Activated naive CD8-positive, alpha-beta T cell treated with anti-CD3 and anti-CD28 coated beads for 36 hours (primary cell): ENCODE measurements at regions not wholly inside any gene's neighbourhood (a gene's known extent, or its start where the extent isn't known, plus 50 kb on each side); places are given as distances from the start of the nearest gene placed in this dataset.

ENCODE experiments used
- DNase-seq: peaks from one replicate; pipeline ENCODE4 v3.0.0; 2021
- H3K27ac Mint-ChIP-seq: one replicate; pipeline ENCODE4 v1.8.0; 2022; ENCODE audit warnings: mild to moderate bottlenecking, moderate library complexity, mixed read lengths
- H3K27me3 Mint-ChIP-seq: one replicate; pipeline ENCODE4 v1.8.0; 2022; ENCODE audit warnings: mild to moderate bottlenecking, mixed read lengths
- H3K36me3 Mint-ChIP-seq: one replicate; pipeline ENCODE4 v1.8.0; 2021; ENCODE audit warnings: mild to moderate bottlenecking, mixed read lengths
- H3K4me1 Mint-ChIP-seq: one replicate; pipeline ENCODE4 v1.8.0; 2021; ENCODE audit warnings: mixed read lengths
- H3K4me3 Mint-ChIP-seq: one replicate; pipeline ENCODE4 v1.8.0; 2022; ENCODE audit warnings: mild to moderate bottlenecking, moderate library complexity, mixed read lengths
- H3K9me3 Mint-ChIP-seq: one replicate; pipeline ENCODE4 v1.8.0; 2022; ENCODE audit warnings: mixed read lengths

DNA sequence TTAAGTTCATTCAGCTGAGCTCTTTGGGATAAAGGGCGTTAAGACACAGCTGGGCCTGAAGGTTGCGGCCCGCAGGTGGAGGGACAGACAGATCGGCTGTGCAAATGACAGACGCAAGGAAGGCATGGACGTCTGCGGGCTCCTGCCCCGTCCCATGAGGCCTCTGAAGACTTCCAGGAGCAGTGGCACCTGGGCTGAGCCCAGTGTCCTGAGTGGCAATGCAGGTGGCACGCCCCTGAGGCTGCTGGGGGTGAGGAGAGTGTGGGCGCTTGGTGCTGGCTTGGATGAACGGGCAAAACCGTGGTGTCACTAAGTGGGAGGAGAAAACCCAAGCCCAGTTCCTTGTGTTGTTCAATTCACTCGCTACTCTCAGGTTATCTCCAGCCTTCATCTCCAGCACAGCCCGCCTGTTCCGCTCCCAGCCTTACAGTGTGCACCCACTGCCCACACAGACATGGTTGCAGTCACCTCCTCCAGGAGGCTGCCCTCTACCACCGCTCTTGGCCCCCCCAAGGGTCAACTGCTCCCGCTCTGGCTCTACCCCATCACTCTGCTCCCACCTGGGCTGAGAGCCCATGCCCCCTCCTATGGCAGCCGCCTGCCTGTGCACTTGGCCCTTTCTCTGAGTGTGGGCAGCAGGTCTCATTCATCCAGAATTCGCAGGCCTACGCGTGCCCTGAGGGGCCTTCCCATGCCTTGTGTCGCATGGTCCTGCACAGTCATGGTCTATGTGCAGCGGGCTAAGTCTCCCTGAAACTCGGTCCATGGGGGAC lies 50.3 kb downstream of the PTGR3 start:
- peaks cover 8% of the 10 kb centered on the region for H3K4me1 Mint-ChIP-seq
- H3K27me3 Mint-ChIP-seq = no peaks in the 10 kb centered on the region
- DNase-seq = no peak
- no peak overlapping the region for H3K4me3 Mint-ChIP-seq
- peaks cover 2% of the 10 kb centered on the region for H3K36me3 Mint-ChIP-seq
- H3K9me3 Mint-ChIP-seq = no peaks in the 10 kb centered on the region
- peak overlapping the region; percentile 32 for H3K27ac Mint-ChIP-seq

DNA sequence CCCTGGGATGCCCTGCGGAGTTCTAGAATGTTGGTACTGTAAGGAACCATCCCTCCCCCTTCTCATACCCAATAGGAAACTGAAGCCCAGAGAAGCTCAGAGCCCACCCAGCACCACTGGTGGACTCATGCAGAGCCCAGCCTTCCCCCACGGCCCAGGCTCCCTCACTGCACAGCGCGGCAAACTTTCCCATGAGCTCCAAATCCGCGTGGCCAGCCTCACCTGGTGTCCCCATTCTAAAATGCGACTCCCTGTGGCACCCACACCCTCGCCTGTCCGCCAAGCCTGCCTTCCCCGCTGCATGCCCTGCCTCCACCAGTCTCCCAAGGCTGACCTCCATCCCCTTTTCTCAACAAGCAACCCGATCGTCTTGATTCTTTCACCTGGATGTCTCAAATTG lies 51.1 kb downstream of the PTGR3 start:
- H3K4me3 Mint-ChIP-seq = no peak overlapping the region
- no peak overlapping the region for H3K27ac Mint-ChIP-seq
- DNase-seq = no peak

DNA sequence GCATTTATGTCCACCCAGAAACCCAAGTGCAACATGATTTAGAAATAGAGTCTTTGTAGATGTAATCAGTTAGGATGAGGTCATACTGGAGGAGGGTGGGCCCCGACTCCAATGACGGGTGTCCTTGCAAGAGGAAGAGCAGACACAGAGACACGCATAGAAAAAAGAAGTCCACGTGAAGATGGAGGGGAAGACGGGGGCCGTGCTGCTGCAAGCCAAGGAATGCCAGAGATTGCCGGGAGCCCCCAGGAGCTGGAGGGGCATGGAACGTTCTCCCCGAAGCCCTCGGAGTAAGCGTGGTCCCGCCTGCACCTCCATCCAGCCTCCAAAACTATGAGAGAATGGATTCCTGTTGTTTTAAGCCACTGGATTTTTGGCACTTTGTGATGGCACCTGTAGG lies 51.6 kb downstream of the PTGR3 start:
- Mint-ChIP-seq H3K4me3 (no peak overlapping the region), H3K4me1 (peaks cover 8% of the 10 kb centered on the region), H3K36me3 (peaks cover 2% of the 10 kb centered on the region), H3K27ac (no peak overlapping the region), H3K9me3 (peaks cover under 1% of the 10 kb centered on the region), H3K27me3 (no peaks in the 10 kb centered on the region)
- no peak for DNase-seq

More for the DNA sequence above, 51.1 kb downstream of the PTGR3 start:
- Mint-ChIP-seq H3K4me1 (peaks cover 8% of the 10 kb centered on the region), H3K36me3 (peaks cover 2% of the 10 kb centered on the region), H3K27me3 (no peaks in the 10 kb centered on the region), H3K9me3 (no peaks in the 10 kb centered on the region)

DNA sequence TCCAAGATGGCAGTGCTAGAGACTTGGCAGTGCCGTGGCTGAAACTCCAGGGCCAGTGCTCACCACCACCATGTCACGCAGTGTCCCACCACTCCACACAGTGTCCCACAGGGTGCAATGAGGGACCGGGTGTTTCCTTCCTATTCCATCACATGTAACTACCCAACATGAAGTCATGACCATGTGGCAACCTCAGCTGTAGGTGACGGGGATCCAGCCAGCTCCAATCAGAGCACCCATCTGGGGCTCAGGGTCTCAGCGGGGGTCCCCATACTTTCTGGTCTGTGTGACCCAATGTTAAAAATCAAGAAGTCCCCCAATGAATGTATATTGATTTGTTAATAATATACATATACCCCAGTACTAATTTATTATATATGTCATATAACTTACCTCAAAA lies 52.1 kb downstream of the PTGR3 start:
- no peak for DNase-seq
- H3K27me3 Mint-ChIP-seq = no peaks in the 10 kb centered on the region
- peaks cover 6% of the 10 kb centered on the region for H3K4me1 Mint-ChIP-seq
- H3K27ac Mint-ChIP-seq = no peak overlapping the region
- no peak overlapping the region for H3K4me3 Mint-ChIP-seq
- H3K36me3 Mint-ChIP-seq = peaks cover 2% of the 10 kb centered on the region
- peaks cover 6% of the 10 kb centered on the region for H3K9me3 Mint-ChIP-seq

DNA sequence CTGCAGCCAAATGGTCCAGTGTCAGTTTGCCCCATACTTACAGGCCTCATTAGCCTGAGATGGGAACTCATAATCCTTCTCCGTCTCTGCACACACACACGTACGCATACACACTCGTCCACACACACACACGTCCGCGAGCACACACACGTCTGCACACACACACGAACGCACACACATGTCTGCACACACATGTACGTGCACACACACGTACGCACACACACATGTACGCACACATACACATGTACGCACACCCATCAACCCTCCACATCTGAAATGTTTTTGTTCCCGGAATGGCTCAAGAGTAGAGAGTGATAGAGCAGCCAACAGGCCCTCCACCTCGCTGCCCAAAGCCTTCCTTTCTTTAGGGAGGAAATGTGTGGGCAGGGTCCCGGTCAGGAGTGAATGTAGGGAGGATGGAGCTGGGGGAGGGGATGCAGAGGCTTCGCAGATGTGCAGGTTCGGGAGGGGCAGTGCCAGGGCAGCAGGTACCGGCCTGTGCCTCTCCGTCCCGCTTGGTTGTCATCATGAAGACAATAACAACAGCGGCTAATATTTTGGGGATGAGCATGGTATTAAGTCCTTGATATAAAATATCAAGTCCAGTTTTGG lies 52.7 kb downstream of the PTGR3 start:
- Mint-ChIP-seq H3K4me3 (no peak overlapping the region), H3K27ac (no peak overlapping the region), H3K27me3 (no peaks in the 10 kb centered on the region), H3K36me3 (peaks cover 4% of the 10 kb centered on the region), H3K9me3 (peaks cover 9% of the 10 kb centered on the region), H3K4me1 (peaks cover under 1% of the 10 kb centered on the region)
- DNase-seq = no peak

DNA sequence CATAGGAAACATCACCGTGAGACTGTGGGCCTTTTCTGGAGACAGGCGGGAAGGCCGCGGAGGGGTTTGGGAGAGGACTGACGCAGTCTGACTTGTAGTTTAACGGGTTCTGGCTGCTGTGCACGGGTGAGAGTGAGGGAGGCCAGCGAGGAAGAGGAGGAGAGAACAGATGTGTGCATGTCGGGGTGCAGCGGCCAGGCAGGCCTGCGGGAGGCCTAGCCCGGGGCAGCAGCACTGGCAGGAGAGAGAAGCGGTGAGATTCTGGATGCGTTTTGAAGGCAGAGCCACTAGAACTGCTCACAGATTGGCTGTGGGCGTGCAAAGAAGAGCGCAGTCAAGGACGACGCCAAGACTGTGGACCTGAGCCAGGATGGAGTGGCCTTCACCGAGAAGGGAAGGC lies 53.9 kb downstream of the PTGR3 start:
- H3K9me3 Mint-ChIP-seq = peaks cover 12% of the 10 kb centered on the region
- no peak overlapping the region for H3K4me3 Mint-ChIP-seq
- no peak overlapping the region for H3K27ac Mint-ChIP-seq
- H3K36me3 Mint-ChIP-seq = peaks cover 4% of the 10 kb centered on the region
- H3K27me3 Mint-ChIP-seq = no peaks in the 10 kb centered on the region
- H3K4me1 Mint-ChIP-seq = no peaks in the 10 kb centered on the region
- DNase-seq = no peak

DNA sequence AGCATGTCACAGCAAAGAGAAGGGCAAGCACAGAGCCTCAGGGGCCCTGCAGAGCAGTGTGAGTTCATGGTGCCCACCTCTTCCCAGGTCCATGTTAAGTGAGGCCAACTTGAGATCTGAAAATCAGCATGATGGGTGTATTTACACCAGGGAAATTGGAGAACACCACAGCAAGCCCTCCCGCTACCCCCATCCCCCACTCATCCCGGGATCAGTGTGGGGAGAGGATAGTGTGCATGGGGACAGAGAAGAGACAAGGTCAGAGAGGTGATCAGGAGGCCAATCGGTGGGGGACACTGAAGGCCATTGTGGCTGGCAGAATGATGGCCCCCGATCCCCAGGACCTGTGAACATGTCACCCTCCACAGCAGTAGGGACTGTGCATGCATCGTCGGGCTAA lies 54.7 kb downstream of the PTGR3 start:
- Mint-ChIP-seq H3K9me3 (peaks cover 12% of the 10 kb centered on the region), H3K4me1 (no peaks in the 10 kb centered on the region), H3K4me3 (no peak overlapping the region), H3K27ac (no peak overlapping the region), H3K36me3 (peaks cover 4% of the 10 kb centered on the region), H3K27me3 (no peaks in the 10 kb centered on the region)
- no peak for DNase-seq

DNA sequence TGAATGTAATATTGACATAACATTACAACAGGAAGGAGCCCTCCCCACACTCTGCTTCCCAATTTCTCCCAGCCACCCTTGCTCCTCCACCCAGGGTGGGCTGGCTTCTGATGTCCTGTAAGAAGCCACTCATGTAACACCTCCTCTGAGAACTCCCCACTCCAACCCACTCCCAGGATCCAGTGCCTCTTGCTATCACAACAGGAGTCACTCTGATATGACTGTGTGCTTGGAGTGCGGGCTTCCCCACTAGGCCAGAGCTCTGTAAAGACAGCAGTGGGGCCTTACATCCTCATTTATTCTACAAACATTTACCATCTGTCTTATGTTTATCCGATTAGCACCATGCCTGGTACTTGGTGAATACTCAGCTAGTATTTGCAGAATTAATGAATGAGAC lies 65.1 kb downstream of the PTGR3 start:
- DNase-seq = no peak
- no peaks in the 10 kb centered on the region for H3K27me3 Mint-ChIP-seq
- H3K4me1 Mint-ChIP-seq = no peaks in the 10 kb centered on the region
- H3K27ac Mint-ChIP-seq = no peak overlapping the region
- peaks cover 25% of the 10 kb centered on the region for H3K9me3 Mint-ChIP-seq
- H3K4me3 Mint-ChIP-seq = no peak overlapping the region
- no peaks in the 10 kb centered on the region for H3K36me3 Mint-ChIP-seq

DNA sequence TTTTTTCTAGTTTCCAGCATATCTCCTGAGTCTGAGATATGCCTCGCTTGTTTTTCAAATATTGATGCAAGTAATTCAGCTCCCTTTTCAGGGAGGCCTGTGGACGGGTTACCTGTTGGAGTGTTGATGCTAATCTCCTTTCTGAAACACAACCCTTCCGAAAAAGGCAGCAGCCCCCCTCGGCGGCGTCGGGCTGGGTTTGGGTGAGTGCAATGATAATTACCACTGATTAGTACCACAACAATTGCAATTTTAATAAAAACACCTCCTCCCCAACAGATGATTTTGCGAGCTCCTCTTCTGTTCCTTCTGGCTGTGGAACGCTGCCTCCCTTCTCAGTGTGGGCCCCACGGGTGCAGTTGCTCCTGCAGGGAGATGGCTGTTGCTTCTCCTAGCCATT lies 66.3 kb downstream of the PTGR3 start:
- H3K27ac Mint-ChIP-seq = no peak overlapping the region
- no peaks in the 10 kb centered on the region for H3K4me1 Mint-ChIP-seq
- H3K9me3 Mint-ChIP-seq = peaks cover 22% of the 10 kb centered on the region
- no peak overlapping the region for H3K4me3 Mint-ChIP-seq
- DNase-seq = no peak
- no peaks in the 10 kb centered on the region for H3K36me3 Mint-ChIP-seq
- no peaks in the 10 kb centered on the region for H3K27me3 Mint-ChIP-seq

DNA sequence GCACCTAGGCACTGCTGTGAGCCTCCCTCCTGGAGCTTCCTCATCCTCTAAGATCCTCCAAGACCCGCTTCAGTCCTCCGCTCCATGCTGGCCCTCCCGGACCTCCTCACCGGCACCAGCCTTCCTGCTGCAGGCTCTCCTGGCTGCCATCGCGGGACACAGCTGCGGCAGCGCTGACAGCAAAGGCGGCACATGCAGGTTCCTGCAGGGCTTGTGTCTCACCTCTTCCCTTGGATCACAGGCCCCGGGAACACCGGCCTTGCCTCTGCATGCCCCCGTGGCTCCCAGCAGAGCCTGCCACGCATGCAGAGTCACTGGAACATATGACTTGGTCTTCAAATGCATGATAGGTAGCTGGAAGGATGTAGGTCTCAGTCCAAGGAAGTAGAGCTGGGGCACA lies 67.2 kb downstream of the PTGR3 start:
- Mint-ChIP-seq H3K27ac (no peak overlapping the region), H3K4me3 (no peak overlapping the region), H3K4me1 (no peaks in the 10 kb centered on the region), H3K36me3 (no peaks in the 10 kb centered on the region), H3K9me3 (peaks cover 13% of the 10 kb centered on the region), H3K27me3 (no peaks in the 10 kb centered on the region)
- DNase-seq = no peak

DNA sequence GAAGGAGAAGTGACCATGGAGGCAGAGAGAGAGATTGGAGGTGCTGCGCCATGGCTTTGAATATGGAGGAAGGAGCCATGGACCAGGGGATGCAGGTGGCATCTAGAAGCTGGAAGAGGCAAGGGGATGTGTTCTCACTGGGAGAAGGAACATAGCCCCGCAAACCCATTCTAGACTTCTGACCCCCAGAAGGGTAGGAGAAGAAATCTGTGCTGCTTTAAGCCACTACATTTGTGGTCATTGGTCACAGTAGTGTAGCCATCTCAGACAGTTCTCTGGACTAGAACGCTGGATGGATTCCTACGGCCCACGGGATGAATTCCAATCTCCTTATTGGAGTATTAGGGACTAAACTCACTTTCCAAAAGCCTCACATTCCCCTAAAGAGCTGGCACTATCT lies 67.8 kb downstream of the PTGR3 start:
- no peaks in the 10 kb centered on the region for H3K27me3 Mint-ChIP-seq
- H3K9me3 Mint-ChIP-seq = peaks cover 10% of the 10 kb centered on the region
- DNase-seq = no peak
- H3K4me3 Mint-ChIP-seq = no peak overlapping the region
- H3K4me1 Mint-ChIP-seq = no peaks in the 10 kb centered on the region
- H3K36me3 Mint-ChIP-seq = no peaks in the 10 kb centered on the region
- no peak overlapping the region for H3K27ac Mint-ChIP-seq

DNA sequence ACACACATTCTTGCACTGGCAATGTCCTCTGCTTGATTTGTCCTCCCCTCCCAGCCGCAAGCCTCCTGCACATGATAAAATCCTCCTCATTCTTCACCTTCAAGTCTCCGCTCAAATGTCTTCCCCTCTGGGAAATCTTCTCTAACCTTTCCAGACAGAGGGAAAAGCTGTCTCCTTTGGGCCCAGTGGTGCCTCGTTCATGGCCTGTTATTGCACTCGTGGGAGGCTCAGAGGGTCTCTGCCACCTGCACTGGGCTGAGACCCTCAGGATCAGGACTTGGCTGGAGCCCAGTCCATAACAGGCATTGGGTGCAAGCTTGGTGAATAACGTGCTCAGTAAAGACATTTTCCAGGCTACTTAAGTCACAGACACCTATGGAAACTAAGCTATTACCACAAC lies 68.6 kb downstream of the PTGR3 start:
- DNase-seq = no peak
- no peaks in the 10 kb centered on the region for H3K36me3 Mint-ChIP-seq
- no peaks in the 10 kb centered on the region for H3K4me1 Mint-ChIP-seq
- no peak overlapping the region for H3K4me3 Mint-ChIP-seq
- no peak overlapping the region for H3K27ac Mint-ChIP-seq
- H3K9me3 Mint-ChIP-seq = peaks cover 7% of the 10 kb centered on the region
- no peaks in the 10 kb centered on the region for H3K27me3 Mint-ChIP-seq

DNA sequence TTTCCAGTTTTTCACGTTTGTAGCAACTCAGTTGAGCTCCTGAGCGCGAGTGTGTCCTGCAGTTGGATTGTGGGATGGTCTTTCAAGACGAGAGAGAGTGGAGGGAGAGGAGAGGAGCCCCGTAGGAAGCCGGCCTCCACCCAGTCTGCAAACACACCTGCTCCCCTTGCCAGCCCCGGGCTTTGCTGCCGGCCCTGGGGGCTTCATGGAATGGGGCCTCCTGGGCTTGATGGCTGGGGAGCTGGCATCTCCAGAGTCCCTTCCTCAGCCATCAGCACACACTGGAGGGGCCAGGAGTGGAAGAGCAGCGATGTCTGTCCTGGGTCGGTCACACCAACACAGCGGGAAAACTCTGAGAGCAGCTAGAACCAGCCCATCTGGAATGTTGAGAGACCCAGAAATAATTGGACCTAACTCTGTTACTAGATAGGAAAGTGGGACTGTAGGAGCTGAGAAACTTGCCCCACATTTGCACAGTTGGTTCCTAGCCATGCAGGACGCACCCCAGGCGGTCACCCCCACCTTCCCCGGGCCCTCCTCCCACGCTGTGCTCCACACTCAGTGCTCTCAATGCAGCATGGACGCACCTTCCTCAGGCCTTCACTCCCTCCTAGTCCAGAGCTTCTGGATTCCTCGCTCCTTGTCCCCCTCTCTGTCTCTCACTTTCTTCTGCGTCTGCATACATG lies 69.6 kb downstream of the PTGR3 start:
- no peaks in the 10 kb centered on the region for H3K4me1 Mint-ChIP-seq
- no peak for DNase-seq
- no peak overlapping the region for H3K4me3 Mint-ChIP-seq
- H3K36me3 Mint-ChIP-seq = no peaks in the 10 kb centered on the region
- H3K9me3 Mint-ChIP-seq = peaks cover 3% of the 10 kb centered on the region
- H3K27ac Mint-ChIP-seq = no peak overlapping the region
- H3K27me3 Mint-ChIP-seq = no peaks in the 10 kb centered on the region

DNA sequence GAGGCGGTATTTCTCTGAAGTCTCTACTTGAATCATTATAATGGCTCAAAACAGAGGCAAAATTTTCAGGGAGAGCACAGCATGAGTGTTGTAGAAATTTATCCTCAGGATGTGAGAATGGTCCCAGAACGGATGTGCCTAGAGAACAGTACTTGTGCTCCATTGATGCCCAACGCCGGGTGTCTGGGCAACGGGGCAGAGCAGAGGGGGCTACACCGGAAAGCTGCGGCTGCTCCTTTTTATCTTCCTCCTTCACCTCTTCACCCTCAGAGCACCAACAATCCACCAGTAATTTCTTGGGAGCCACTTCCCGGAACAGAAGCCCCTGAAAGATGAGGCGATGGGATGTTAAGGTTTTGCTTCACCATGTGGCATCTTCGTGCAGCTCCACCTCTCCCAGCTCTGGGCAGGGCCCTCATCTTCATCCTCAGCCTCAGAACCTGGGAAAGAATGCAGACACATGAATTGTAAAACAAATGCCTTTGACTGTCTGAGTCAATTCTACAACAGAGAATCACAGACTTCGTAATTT lies 71.5 kb downstream of the PTGR3 start:
- no peaks in the 10 kb centered on the region for H3K36me3 Mint-ChIP-seq
- no peak overlapping the region for H3K27ac Mint-ChIP-seq
- no peak for DNase-seq
- H3K27me3 Mint-ChIP-seq = no peaks in the 10 kb centered on the region
- no peaks in the 10 kb centered on the region for H3K4me1 Mint-ChIP-seq
- no peak overlapping the region for H3K4me3 Mint-ChIP-seq
- no peaks in the 10 kb centered on the region for H3K9me3 Mint-ChIP-seq

DNA sequence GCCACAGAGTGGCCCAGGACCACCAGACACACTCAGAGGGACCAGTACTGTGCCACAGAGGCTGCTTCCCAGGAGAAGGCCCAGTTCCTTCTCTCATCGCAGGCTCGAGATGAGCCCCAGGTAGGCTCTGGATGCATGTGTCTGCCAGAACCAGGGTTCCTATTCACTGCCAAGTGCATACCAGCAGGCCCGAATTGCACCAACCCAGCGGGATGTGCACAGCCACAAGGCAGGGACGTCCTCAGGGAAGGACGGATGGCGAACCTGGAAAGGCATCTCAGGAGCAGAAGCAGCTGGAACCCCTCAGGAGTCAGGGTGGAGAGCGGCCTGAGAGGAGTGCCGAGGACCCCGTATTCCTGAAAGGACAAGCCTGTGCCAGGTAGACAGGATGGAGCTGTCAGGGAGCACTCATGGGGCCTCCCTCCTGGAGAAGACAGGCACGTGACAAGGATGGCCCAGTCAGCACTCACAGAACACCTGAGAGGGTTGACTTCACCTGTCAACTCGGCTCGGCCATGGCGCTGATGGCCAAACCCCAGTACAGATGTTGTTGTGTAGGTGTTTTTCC lies 73.7 kb downstream of the PTGR3 start:
- Mint-ChIP-seq H3K4me1 (no peaks in the 10 kb centered on the region), H3K36me3 (no peaks in the 10 kb centered on the region), H3K9me3 (no peaks in the 10 kb centered on the region), H3K27me3 (no peaks in the 10 kb centered on the region), H3K4me3 (no peak overlapping the region), H3K27ac (no peak overlapping the region)
- no peak for DNase-seq
